ENCODE measurements at regions not wholly inside any gene's neighbourhood (a gene's known extent, or its start where the extent isn't known, plus 50 kb on each side); places are given as distances from the start of the nearest gene placed in this dataset.
"Not testable (repeated sequence)": the region's sequence is repeated elsewhere in the genome, so short reads cannot be mapped to it uniquely, and the experiment has no call there.

DNA sequence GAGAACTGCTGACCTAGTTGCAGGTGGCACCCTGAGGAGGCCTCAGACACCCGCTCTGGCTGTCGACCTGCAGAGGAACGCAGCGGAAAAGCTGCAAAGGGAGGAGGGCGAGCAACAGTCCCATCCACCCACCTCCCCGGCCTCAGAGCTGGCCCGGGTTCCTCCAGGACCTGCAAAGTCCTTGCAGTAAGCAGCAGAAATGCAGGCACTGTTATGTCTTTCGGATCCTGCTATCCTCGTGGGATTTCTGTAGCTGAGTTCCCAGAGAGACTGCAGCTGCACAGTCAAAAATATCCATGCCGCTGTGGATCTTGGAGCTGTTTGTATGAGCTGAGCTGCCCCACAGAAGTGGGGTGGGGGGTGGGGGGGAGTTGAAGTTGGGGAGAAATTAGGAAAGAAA lies 251.3 kb downstream of the ANKRD60 start:
- no peak for DNase-seq
- in situ Hi-C loops (cut with HindIII; ENCODE audit: low pct_ligation_motif_present, low pct_unique_long_range_greater_than_20kb, low sequenced_read_pairs), result no loop called here

DNA sequence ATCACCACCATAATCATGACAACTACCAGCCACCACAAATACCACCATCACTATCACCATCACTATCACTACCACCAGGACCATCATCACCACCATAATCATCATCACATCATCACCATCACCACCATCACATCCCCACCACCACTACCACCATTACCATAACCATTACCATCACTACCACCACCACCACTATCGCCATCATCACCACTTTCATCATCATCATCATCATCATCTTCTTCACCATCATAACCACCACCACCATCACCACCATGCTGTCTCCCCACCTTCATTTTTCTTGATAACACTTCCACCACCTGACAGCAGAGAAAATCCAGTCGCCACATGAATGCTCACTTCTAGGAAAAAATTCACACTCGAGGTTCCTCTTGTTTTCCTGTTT lies 253.6 kb downstream of the ANKRD60 start:
- in situ Hi-C loops (cut with HindIII; ENCODE audit: low pct_ligation_motif_present, low pct_unique_long_range_greater_than_20kb, low sequenced_read_pairs), result no loop called here

DNA sequence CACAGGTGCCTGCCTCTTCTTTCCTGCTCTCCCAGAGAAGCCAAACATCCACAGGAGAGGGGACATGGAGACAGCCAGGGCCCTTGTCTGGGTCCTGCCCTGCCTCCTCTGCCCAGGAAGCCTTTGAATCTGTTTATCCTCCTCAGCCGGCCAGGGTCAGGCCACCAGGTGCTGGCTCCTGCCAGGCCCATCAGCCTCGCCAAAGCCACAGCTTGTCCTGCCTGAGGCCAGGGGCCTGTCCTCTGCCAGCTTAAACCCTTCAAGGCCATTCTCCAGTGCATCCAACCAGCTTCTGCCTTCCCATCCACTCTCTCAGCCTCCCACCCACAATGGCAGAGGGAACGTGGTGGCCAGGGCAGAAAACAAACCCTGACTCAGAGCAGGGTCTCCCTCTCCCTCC lies 254.6 kb downstream of the ANKRD60 start:
- in situ Hi-C loops (cut with HindIII; ENCODE audit: low pct_ligation_motif_present, low pct_unique_long_range_greater_than_20kb, low sequenced_read_pairs), result no loop called here
- DNase-seq, result no peak

More for the DNA sequence above, 253.6 kb downstream of the ANKRD60 start:
- no peak for DNase-seq

DNA sequence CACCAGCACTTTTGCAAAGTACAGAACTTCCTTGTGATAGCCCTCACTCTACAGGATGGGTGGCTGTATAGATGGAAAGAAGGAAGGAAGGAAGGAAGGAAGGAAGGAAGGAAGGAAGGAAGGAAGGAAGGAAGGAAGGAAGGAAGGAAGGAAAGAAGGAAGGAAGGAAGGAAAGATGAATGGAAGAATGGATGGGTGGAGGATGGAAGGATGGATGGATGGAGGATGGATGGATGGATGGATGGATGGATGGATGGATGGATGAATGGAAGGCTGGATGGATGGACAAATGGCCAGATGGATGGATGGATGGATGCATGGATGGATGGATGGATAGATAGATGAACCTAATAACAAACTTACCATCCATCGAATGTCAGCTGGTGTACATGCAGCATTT lies 256.9 kb downstream of the ANKRD60 start:
- DNase-seq; in situ Hi-C loops (cut with HindIII; ENCODE audit: low pct_ligation_motif_present, low pct_unique_long_range_greater_than_20kb, low sequenced_read_pairs): not testable (repeated sequence)

DNA sequence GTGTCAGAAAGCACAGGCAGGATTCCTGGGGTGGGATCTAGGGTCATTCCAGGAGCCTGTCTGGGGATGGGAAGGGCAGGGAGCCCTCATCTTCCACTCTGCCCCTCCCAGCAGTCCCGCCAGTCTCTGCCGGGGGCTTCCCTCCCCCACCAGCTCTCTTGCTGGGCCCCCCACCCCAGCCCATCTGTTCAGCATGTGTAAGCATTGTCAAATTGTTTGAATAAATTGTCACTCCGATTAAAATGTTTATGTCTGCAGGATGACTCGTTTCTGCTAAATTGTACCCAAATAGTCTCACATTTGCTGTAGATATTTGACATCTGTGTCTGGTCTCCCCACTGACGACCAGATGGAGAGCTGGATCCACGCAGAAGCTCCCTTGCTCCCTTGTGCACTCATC lies 257.6 kb downstream of the ANKRD60 start:
- DNase-seq, result no peak
- in situ Hi-C loops (cut with HindIII; ENCODE audit: low pct_ligation_motif_present, low pct_unique_long_range_greater_than_20kb, low sequenced_read_pairs), result no loop called here

DNA sequence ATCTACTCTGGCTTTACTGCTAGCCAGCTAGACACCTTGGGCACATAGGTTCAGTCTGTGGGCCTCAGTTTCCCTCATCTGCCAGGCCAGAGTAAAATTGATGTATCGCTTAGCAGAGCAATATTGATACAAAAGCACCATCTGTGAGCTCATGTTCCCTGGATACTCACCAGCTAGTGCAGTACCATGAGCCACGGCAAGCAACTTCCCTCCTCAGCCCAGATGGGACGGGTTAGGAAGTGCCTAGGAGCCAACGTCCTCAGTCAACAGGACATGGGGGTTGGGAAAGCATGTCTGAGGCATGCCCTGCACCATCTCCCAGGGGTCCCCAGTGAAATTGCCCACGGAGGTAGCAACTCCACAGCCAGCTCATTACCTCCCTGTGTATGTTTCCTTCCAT lies 258.3 kb downstream of the ANKRD60 start:
- in situ Hi-C loops (cut with HindIII; ENCODE audit: low pct_ligation_motif_present, low pct_unique_long_range_greater_than_20kb, low sequenced_read_pairs), result no loop called here
- DNase-seq, result no peak

DNA sequence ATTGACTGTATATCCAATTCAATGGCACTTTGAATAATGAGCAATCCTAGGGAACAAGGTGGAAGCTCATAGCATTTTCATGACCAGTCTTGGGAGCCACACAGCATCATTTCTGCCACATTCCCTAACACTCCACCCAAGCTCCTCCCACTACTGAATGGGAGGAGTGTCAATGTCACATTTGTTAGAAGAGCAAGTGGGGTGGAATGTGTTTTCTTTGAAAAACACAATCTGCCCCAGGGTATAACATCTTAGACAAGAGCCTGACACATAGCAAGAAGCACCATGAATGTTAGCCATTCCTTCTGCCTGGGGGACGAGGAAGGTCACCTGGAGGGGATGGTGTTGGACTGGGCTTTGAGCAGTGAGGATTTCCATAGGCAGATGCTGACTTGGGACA lies 258.3 kb upstream of the PMEPA1 start:
- no peak for DNase-seq
- in situ Hi-C loops (cut with HindIII; ENCODE audit: low pct_ligation_motif_present, low pct_unique_long_range_greater_than_20kb, low sequenced_read_pairs), result no loop called here

DNA sequence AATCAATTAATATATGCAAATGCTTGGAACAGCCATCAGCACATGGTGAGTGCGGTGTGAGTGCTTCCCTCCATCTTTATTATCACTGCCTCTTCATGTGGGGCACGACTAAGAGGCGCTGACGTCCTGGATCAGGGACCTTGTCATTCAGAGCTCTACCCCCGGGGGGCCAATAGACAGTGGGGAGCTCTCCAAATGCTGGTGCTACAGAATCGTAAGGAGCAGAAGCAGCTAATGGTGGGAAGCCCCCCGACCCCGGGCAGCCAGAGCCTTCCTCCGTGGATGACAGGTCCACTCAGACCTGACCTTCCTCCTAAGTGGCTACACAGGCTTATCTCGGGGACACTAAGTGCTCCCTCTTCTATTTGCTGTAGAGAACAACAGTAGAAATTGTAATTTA lies 257.5 kb upstream of the PMEPA1 start:
- no peak for DNase-seq
- in situ Hi-C loops (cut with HindIII; ENCODE audit: low pct_ligation_motif_present, low pct_unique_long_range_greater_than_20kb, low sequenced_read_pairs), result no loop called here

DNA sequence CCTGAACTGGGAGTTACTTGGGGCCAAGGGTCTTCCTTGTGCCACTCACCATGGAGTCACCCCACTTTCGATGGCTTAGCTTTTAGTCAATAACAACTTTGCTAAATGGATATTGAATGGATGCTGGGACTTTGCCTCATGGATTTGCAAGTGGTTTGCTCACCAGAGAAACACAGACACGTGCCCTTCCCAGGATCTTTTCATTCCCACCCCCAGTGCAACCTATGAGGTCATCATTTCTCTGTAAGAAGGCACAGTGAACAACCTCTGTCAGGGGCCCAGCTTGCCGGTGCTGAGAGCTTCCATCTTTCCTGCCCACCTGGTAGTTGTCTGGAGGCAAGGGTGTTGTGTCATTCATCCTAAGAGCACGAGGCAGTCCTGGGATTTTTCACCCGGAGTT lies 256.8 kb upstream of the PMEPA1 start:
- no peak for DNase-seq
- in situ Hi-C loops (cut with HindIII; ENCODE audit: low pct_ligation_motif_present, low pct_unique_long_range_greater_than_20kb, low sequenced_read_pairs), result no loop called here

DNA sequence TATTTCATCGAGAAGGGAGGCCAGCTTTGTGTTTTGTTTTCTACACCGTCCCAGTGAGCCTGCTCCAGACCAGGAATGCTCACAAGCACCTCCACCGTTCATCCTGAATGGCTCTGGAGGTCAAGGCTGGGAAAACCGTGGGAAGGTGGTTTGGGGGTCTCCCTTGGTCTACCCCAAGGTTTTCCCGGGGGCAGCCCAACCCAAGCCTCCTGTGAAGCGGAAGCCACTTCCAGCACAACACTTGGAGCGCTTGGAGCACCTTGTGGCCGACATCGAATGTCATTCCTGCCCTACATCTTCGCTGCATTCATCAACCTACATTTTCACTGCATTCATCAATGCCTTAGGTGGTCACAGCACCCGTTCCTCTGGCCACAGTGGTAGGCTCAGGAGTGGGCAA lies 255.6 kb upstream of the PMEPA1 start:
- in situ Hi-C loops (cut with HindIII; ENCODE audit: low pct_ligation_motif_present, low pct_unique_long_range_greater_than_20kb, low sequenced_read_pairs), result no loop called here
- no peak for DNase-seq

DNA sequence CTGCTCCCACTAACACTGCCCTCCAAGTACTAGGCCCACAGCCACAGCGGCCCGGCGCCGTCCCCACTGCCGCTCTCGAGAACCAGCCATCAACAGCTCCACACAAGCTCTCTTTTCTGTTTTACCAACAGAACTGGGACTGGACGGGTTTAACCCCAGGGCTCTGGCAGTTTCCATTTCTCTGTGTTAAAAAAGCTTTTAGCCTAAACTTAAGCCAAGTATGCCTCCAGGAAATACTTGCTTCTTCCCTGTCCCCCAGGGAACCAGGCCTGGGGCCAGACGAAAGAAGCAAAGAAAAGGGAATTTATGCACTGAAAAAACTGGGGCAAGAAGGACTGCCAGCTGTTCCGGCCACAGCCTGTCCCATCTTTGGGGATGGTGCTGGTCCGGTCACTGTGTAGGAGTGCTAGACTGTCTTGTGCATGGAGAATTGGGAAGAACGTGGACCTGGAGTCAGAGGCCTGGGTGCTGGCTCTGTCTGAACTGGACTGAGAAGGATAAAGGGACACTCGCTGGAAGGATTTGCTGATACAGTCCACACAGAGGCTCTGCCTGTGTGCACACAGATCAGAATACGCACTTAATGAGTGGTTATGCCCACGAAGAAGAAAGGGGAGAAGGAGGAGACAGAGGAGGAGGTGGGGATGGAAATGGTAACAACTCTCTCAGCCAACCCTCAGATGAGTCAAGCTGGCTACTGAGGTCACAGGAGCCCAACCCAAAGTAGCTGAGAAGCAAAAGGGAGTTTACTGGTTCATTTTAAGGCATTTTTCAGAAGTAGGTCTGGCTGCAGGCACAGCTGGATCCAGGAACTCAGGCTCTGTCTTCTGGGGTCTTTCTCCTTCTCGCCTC lies 254.4 kb upstream of the PMEPA1 start:
- DNase-seq, result no peak
- in situ Hi-C loops (cut with HindIII; ENCODE audit: low pct_ligation_motif_present, low pct_unique_long_range_greater_than_20kb, low sequenced_read_pairs), result no loop called here

DNA sequence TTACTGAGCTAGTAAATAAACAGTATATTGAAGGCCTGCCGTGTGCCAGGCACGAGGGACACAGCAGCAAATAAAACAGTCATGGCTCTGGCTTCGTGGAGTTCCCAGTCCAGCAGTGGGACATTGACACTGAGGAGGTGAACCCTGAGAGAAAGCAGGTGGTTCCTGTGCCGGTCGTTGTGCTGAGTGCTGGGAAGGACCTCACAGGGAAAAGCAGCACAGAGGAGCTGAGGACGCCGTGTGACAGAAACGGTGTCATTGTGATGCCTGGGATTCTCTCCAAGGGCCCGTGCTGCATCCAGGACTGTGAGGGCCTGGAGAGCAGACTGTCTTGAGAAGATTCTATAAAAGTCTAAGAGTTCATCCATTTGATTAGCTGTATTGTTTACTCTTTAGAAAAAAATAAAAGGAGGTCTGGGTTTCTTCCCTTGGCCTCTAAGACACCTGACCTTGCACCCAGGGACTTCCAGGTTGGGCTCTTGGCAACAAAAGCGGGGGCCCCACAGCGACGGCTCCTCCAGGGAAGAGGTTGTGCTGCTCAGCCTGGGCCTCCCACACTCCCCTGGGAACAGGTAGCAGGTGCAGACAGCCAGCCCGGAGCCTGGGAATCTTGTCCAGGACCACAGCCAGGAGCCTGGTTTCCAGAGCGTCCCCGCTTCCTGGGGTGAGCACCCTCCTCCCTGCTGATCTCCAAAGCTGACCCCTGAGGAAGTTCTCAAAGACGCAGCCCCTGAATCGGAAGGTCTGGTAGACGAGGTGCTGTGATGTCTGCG lies 251.2 kb upstream of the PMEPA1 start:
- in situ Hi-C loops (cut with HindIII; ENCODE audit: low pct_ligation_motif_present, low pct_unique_long_range_greater_than_20kb, low sequenced_read_pairs), result no loop called here
- DNase-seq, result no peak

DNA sequence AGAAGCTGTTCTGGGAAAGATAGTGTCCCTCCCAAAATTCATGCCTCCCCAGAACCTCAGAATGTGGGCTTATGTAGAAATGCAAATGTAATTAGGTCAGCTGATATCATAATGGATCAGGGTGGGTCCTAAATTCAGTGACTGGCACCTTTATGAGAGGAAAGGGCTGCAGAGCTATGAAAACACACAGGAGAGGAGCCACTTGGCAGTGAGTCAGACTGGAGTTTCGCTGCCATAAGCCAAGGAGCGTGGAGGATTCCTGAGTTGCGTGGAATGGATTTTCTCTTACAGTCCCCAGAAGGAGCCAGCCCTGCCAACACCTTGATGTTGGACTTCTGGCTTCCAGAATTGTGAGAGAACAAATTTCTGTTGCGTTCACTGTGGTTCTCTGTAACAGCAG lies 249.8 kb upstream of the PMEPA1 start:
- no peak for DNase-seq

DNA sequence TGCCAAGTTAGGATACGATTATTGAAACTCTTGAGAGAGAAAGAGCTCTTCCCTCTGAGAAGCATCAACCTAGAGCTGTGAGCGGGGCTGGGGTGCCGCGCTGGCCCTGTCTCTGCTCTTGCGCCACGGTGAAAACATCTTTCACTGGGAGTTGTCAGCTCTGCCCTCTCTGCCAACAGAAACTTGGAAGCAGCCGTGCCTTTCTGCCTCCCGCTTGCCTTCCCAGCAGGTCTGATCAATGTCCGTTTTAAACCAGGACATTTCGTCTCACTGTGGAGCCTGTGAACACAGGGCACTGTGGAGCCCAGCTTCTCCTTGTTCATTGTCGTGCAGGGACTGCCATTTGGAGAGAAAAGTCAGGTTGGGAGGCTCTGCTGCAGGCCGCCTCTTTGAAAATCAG lies 249.2 kb upstream of the PMEPA1 start:
- no peak for DNase-seq
- in situ Hi-C loops (cut with HindIII; ENCODE audit: low pct_ligation_motif_present, low pct_unique_long_range_greater_than_20kb, low sequenced_read_pairs), result no loop called here

More for the DNA sequence above, 249.8 kb upstream of the PMEPA1 start:
- in situ Hi-C loops (cut with HindIII; ENCODE audit: low pct_ligation_motif_present, low pct_unique_long_range_greater_than_20kb, low sequenced_read_pairs), result no loop called here

DNA sequence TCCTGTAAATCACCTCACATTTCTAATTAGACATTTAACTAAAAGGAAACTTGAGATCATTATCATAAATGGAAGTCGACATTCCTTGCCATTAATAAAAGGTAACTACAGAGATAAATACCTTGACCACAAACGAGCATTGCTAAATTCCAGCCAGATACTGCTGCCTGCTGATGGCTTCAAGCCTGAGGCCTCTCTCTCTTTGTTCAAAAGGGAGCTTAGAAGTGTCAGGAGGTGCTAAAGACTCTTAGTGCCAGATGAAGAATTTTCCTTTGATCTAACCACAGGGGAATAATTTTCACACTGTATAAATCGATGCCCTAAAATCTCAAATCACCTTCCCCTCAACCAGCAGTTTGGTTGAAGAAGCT lies 248.2 kb upstream of the PMEPA1 start:
- DNase-seq, result no peak
- in situ Hi-C loops (cut with HindIII; ENCODE audit: low pct_ligation_motif_present, low pct_unique_long_range_greater_than_20kb, low sequenced_read_pairs), result no loop called here

DNA sequence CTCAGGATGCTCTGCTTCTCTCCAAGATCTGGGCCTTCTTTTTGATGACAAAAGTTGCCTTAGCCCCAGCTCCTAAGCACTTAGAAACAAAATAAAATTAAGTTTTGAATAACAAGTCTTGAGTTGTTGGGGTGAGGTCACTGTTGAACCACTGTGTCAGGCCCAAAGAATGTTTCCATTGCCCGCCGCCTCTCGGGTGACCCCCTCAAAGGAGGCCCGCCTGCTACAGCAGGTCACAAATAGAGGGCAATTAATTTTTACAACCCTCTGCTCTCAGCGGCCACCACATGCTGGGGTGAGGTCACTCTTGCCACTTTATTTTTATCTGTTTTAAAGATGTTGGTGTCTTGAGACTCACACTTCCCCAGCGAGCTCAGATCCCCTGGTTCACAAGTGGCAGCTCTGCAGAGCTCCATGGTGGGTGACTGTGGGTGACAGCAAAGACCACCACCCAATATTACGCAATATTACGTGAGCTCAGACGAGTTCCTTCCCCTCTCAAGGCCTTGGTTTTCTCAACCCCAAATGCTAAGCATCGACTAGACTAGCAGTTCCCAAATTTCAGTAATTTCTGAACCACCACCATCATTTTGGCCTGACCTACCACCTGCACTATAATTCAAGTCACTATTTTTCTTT lies 247.7 kb upstream of the PMEPA1 start:
- DNase-seq, result no peak
- in situ Hi-C loops (cut with HindIII; ENCODE audit: low pct_ligation_motif_present, low pct_unique_long_range_greater_than_20kb, low sequenced_read_pairs), result no loop called here

DNA sequence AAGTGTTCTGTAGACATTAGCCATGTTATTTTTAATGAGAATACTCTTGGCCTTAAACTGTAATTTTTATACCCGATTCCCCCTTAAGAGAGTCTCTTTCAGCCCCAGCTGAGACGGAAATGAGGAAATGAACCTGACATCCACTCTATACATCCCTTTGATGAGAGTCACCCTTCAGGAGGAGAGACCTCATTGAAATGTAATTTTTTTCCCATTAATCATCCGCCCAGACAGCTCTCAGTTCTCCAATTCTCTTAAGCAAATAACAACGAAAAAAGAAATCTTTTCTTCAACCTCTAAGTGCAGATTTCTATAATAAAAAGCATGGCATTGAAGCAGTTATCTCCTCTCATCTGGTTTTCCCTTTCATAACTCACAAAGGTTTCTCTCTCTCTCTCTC lies 243.8 kb upstream of the PMEPA1 start:
- in situ Hi-C loops (cut with HindIII; ENCODE audit: low pct_ligation_motif_present, low pct_unique_long_range_greater_than_20kb, low sequenced_read_pairs), result no loop called here
- no peak for DNase-seq

DNA sequence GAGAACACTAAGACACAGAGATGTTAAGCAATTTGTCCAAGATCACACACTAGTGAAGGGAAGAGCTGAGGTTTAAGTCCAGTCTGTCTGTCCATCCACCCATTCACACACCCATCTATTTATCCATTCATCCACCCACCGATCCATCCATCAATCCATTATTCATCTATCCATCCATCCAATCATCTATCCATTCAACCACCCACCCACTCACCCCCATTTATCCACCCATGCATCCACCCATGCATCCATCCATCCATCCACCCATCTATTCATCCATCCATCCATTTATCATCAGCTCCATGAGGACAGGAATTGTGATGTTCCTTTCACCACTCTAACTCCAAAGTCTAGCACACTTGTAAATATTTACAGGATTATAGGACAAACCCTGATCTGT lies 242.3 kb upstream of the PMEPA1 start:
- DNase-seq, result no peak
- in situ Hi-C loops (cut with HindIII; ENCODE audit: low pct_ligation_motif_present, low pct_unique_long_range_greater_than_20kb, low sequenced_read_pairs), result no loop called here

DNA sequence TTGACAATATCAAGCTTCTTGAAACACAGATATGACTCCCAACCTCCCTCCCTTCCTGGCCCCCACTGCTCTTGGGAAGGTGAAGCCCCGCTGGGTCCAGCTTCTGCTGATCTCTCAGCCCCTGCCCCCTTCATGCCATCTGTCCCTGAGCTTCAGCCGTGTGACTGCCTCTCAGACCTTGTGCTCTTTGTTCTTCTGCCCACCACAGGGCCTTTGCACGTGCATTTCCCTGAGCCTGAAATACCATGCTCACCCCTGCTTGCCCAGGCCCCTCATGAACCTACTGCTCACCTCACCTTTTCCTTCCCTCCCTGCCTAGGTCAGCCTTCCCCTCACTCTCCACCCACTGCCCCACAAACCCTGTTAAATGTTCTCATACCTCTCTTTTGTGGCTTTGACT lies 241.7 kb upstream of the PMEPA1 start:
- no peak for DNase-seq
- in situ Hi-C loops (cut with HindIII; ENCODE audit: low pct_ligation_motif_present, low pct_unique_long_range_greater_than_20kb, low sequenced_read_pairs), result no loop called here
